ENCODE measurements at regions not wholly inside any gene's neighbourhood (a gene's known extent, or its start where the extent isn't known, plus 50 kb on each side); places are given as distances from the start of the nearest gene placed in this dataset.

- TF ChIP-seq CTCF (IDR thresholded peaks at IDR 0.05) (no peak), POLR2A (IDR thresholded peaks at IDR 0.05) (no peak)
Observed at GRCh38 chr17:43327421-43327820, 71.4 kb upstream of the ARL4D start.
